ENCODE measurements at regions not wholly inside any gene's neighbourhood (a gene's known extent, or its start where the extent isn't known, plus 50 kb on each side); places are given as distances from the start of the nearest gene placed in this dataset.

- no peak for TF ChIP-seq CEBPB (IDR thresholded peaks at IDR 0.05)
- no peak for TF ChIP-seq REST (IDR thresholded peaks at IDR 0.05; ENCODE audit: low read depth)
- TF ChIP-seq MAX (IDR thresholded peaks at IDR 0.05): no peak
Measured at GRCh38 chr7:81607987-81608386, 161.9 kb downstream of the HGF start.

Measured in Ishikawa (cell line).